PFSK-1 (cell line): ENCODE measurements at regions not wholly inside any gene's neighbourhood (a gene's known extent, or its start where the extent isn't known, plus 50 kb on each side); places are given as distances from the start of the nearest gene placed in this dataset.

Experiments
- POLR2AphosphoS5 ChIP-seq: IDR thresholded peaks from 2 replicates; pipeline ENCODE4 v1.6.1; 2012; ENCODE audit warnings: low read depth, mild to moderate bottlenecking, control low read depth, low read length, moderate library complexity
- REST ChIP-seq, 2 experiments: IDR thresholded peaks; 2 replicates each; pipeline versions ENCODE4 v1.6.1 to v1.8.0; 2011 to 2012; ENCODE audit warnings: low read depth in 2 of 2, low read length in 2 of 2, control low read depth in 1 of 2, inconsistent platforms in 1 of 2, mild to moderate bottlenecking in 1 of 2, moderate library complexity in 1 of 2; ENCODE audit not compliant: insufficient read depth in 1 of 2
- TAF1 ChIP-seq: IDR thresholded peaks from 2 replicates; pipeline ENCODE4 v1.6.1; 2012; ENCODE audit warnings: low read length, control low read depth, borderline replicate concordance; ENCODE audit not compliant: insufficient read depth

DNA sequence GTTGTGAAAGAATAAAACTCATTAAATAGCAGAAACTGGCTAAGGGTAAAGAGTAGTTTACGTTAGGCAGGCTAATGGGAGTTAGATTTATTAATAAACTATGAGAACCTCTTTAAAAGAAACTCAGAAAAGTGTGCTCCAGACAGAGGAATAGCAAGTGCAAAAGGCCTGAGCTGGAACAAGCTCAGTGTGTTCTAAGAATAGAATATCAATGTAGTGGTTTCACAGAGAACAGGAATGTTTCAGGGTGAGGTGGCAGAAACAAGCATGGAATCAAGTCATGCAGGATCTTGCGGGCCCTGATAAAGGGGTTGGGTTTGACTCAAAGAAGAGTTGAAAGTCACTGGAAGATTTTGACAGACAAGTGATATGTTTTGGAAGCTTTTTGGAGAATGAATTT, 164.0 kb upstream of the HS3ST3A1 start:
- TF ChIP-seq TAF1 (no peak), REST (IDR thresholded peaks at IDR 0.05; ENCODE audit: insufficient read depth in 1 of 2, low read depth in 2 of 2, low read length in 2 of 2) (no peak), POLR2AphosphoS5 (no peak)
